Raji (cell line): ENCODE measurements at regions not wholly inside any gene's neighbourhood (a gene's known extent, or its start where the extent isn't known, plus 50 kb on each side); places are given as distances from the start of the nearest gene placed in this dataset.
A peak's percentile ranks its signal among the peaks of the same experiment; 100 is the strongest.

Experiments used
- POLR2A ChIP-seq: IDR thresholded peaks from 2 replicates; pipeline ENCODE4 v1.6.1; 2011; ENCODE audit warnings: low read depth, low read length, control low read depth; ENCODE audit not compliant: insufficient read depth

GRCh38 chr15:92811148-92811913 is 88.8 kb upstream of the CHD2 start:
- TF ChIP-seq POLR2A: no peak

- no peak for TF ChIP-seq POLR2A
Observed at GRCh38 chr15:92812271-92812670, 87.9 kb upstream of the CHD2 start.

- no peak for TF ChIP-seq POLR2A
Observed at GRCh38 chr15:92813485-92813884, 86.6 kb upstream of the CHD2 start.

- TF ChIP-seq POLR2A: no peak
Observed at GRCh38 chr15:92817339-92817886, 82.7 kb upstream of the CHD2 start.

- TF ChIP-seq POLR2A: no peak
Observed at GRCh38 chr15:92818651-92819277, 81.4 kb upstream of the CHD2 start.

- TF ChIP-seq POLR2A: no peak
Observed at GRCh38 chr15:92819278-92820235, 80.6 kb upstream of the CHD2 start.

- TF ChIP-seq POLR2A: peak; percentile 57
Observed at GRCh38 chr15:92820236-92821021, 79.7 kb upstream of the CHD2 start.

- TF ChIP-seq POLR2A: no peak
Observed at GRCh38 chr15:92821491-92822116, 78.5 kb upstream of the CHD2 start.

- TF ChIP-seq POLR2A: peak; percentile 32; the same call in 1 of the 2 replicates
Observed at GRCh38 chr15:92822216-92823144, 77.6 kb upstream of the CHD2 start.

GRCh38 chr15:92825985-92826384 is 74.1 kb upstream of the CHD2 start:
- no peak for TF ChIP-seq POLR2A

- no peak for TF ChIP-seq POLR2A
Observed at GRCh38 chr15:92829875-92830274, 70.2 kb upstream of the CHD2 start.

GRCh38 chr15:92831336-92831654 is 68.8 kb upstream of the CHD2 start:
- no peak for TF ChIP-seq POLR2A

- peak; percentile 86 for TF ChIP-seq POLR2A
Observed at GRCh38 chr15:92831655-92832328, 68.3 kb upstream of the CHD2 start.

GRCh38 chr15:92833106-92833433 is 67.1 kb upstream of the CHD2 start:
- TF ChIP-seq POLR2A: no peak
